ENCODE measurements at regions not wholly inside any gene's neighbourhood (a gene's known extent, or its start where the extent isn't known, plus 50 kb on each side); places are given as distances from the start of the nearest gene placed in this dataset.

GRCh38 chr13:112124141-112124540 lies 57.2 kb downstream of the SOX1 start:
- DNase-seq = no peak

GRCh38 chr13:112127564-112128330 lies 60.8 kb downstream of the SOX1 start:
- DNase-seq = no peak

- DNase-seq = no peak
Measured at GRCh38 chr13:112128331-112128610, 61.3 kb downstream of the SOX1 start.

GRCh38 chr13:112130418-112130817 lies 63.5 kb downstream of the SOX1 start:
- no peak for DNase-seq

GRCh38 chr13:112131081-112131712 lies 64.2 kb downstream of the SOX1 start:
- DNase-seq = no peak

GRCh38 chr13:112131713-112132113 lies 64.8 kb downstream of the SOX1 start:
- DNase-seq = no peak

GRCh38 chr13:112132142-112132541 lies 65.2 kb downstream of the SOX1 start:
- no peak for DNase-seq

GRCh38 chr13:112132619-112133018 lies 65.7 kb downstream of the SOX1 start:
- no peak for DNase-seq

GRCh38 chr13:112133499-112134390 lies 66.8 kb downstream of the SOX1 start:
- DNase-seq = no peak

GRCh38 chr13:112134391-112135075 lies 67.6 kb downstream of the SOX1 start:
- DNase-seq = no peak

- DNase-seq = no peak
Measured at GRCh38 chr13:112136095-112136494, 69.1 kb downstream of the SOX1 start.

- DNase-seq = no peak
Measured at GRCh38 chr13:112137144-112137543, 70.2 kb downstream of the SOX1 start.

GRCh38 chr13:112140366-112140765 lies 73.4 kb downstream of the SOX1 start:
- DNase-seq = no peak

GRCh38 chr13:112141643-112142400 lies 74.9 kb downstream of the SOX1 start:
- DNase-seq = no peak

- DNase-seq = no peak
Measured at GRCh38 chr13:112142401-112142930, 75.5 kb downstream of the SOX1 start.

- no peak for DNase-seq
Measured at GRCh38 chr13:112143046-112143752, 76.2 kb downstream of the SOX1 start.

- no peak for DNase-seq
Measured at GRCh38 chr13:112143753-112144615, 77.0 kb downstream of the SOX1 start.

- DNase-seq = no peak
Measured at GRCh38 chr13:112144616-112145550, 77.9 kb downstream of the SOX1 start.

Measured in activated CD4-positive, alpha-beta T cell treated with anti-CD3 and anti-CD28 coated beads for 1 hour (primary cell).